Stomach (tissue), 4 donors: ENCODE measurements at regions not wholly inside any gene's neighbourhood (a gene's known extent, or its start where the extent isn't known, plus 50 kb on each side); places are given as distances from the start of the nearest gene placed in this dataset.

ENCODE experiments used
- CTCF ChIP-seq, 7 experiments: fragments of 450-650 bp in 4 of 7; fragments of 200-600 bp in 3 of 7; sonication (generic) in 3 of 7; IDR thresholded peaks; one replicate each; pipeline ENCODE4 v1.5.1; 2016 to 2019; ENCODE audit warnings: antibody characterized with exemption in 7 of 7, control low read depth in 2 of 7, mild to moderate bottlenecking in 1 of 7
- EP300 ChIP-seq: sonication (generic); formaldehyde crosslinking; IDR thresholded peaks from one replicate; pipeline ENCODE4 v1.6.1; 2017; ENCODE audit warnings: antibody characterized with exemption
- POLR2AphosphoS5 ChIP-seq, 3 donors: sonication (generic); formaldehyde crosslinking; IDR thresholded peaks; one replicate each; pipeline ENCODE4 v1.6.1; 2016; ENCODE audit warnings: antibody characterized with exemption in 3 of 3

- TF ChIP-seq CTCF (IDR thresholded peaks at IDR 0.05) = no peak
- no peak for TF ChIP-seq POLR2AphosphoS5 (IDR thresholded peaks at IDR 0.05)
- no peak for TF ChIP-seq EP300
Observed at GRCh38 chr21:19771881-19772280, 1226.3 kb upstream of the NCAM2 start.
